Left lobe of liver (tissue), 2 donors: ENCODE measurements at regions not wholly inside any gene's neighbourhood (a gene's known extent, or its start where the extent isn't known, plus 50 kb on each side); places are given as distances from the start of the nearest gene placed in this dataset.

Experiments used
- ATAC-seq: fragments of 200-7000 bp; cut with Tn5 transposase; one replicate; pipeline ENCODE4 v1.9.1; 2020; ENCODE audit warnings: mild to moderate bottlenecking, moderate library complexity
- DNase-seq: peaks from one replicate; pipeline ENCODE4 v3.0.0-alpha.2; 2020; ENCODE audit warnings: low spot score
- donor health status: DM: no; HTN: no; CAD: no; lungs with moderate emphysema.
- donor health status: DM: no; HTN: yes; CAD: no.

DNA sequence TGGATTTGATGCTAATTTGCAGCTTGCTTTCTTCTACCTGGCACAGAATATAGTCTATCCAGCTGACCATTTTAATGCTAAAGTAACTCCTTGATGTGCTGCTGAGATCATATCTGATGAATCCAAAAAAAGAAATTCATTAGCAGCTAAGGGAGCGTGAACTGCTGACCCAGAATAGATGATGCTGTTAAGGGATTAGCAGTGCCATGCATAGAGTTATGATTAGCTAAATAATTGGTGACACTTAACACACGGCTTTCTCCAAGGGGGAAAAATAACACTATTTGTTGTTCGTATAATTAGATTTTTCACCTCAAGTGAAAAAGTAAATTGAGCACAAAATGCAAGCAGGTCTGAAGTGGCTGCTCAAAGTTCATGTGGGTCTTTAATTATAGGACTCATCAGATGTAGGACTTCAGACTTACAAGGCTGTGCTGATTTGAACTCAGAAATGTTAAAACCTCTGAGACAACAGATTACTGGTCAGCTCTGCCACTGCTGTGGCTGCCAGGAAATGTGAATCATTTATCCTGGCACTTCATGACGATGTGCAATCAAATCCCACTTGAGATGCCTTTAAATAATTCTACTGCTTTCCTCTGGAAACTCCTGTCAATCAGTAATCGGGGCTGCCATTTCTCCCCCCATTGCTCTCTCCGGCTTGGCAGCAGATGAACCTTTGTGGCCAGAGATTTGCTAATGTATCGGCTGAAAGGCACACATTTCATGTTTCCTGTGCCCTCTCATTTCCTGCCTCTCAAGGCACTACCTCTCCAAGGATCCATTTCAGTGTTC, 291.6 kb upstream of the C9orf72 start:
- peak; percentile 91 for ATAC-seq
- peak; percentile 68 for DNase-seq

DNA sequence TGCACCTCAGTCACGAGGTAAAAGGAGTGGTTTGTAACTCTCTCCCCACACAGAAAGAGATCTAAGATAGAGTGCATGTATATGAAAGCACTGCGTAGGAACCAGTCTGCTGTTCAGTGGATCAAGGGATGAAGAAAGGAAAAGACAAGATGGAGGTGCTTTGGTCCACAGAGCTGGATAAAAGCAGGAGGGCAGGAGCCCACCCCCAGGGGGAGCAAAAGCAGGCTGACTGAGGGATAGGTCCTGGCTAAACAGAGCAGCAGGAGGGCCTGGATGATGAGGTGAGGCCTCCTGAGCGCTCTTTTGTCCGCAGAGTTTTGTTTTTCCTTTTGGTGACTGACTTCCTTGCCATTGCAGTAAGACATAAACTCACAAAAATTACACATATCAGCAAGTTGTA, 293.5 kb upstream of the C9orf72 start:
- no peak for ATAC-seq
- DNase-seq, result no peak

DNA sequence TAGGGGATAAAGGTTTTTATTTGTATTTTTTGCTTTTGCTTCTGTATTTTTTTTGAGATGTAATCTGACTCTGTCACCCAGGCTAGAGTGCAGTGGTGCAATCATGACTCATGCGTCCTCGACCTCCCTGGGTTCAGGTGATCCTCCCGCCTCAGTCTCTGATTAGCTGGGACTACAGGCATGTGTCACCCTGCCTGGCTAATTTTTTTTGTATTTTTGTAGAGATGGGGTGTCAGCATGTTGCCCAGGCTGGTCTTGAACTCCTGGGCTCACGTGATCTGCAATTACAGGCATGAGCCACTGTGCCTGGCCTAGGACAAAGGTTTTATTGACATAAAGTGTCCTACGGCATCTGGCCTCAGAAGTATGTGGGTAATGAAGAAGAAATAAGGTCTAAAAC, 297.1 kb upstream of the C9orf72 start:
- ATAC-seq (peak; percentile 93), DNase-seq (peak; percentile 71)

DNA sequence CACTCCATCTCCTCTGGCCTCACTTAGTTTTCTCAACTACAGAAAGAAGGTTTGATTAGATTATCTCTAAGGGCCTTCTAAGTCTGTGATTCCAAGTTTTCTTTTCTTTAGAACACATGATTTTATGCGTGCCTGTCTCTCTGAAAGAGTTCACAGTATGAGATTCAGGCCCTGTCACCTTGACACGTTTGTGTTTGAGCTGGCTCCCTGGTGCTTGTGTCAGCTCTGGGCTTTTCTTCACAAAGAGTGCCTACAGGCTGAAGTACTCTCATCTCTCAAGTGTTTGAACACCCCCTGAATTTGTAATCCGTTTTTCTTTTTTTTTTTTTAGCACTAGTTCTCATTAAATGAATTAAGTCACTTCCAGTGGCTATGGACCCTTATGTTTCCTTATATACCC, 306.9 kb upstream of the C9orf72 start:
- no peak for DNase-seq
- ATAC-seq, result no peak

DNA sequence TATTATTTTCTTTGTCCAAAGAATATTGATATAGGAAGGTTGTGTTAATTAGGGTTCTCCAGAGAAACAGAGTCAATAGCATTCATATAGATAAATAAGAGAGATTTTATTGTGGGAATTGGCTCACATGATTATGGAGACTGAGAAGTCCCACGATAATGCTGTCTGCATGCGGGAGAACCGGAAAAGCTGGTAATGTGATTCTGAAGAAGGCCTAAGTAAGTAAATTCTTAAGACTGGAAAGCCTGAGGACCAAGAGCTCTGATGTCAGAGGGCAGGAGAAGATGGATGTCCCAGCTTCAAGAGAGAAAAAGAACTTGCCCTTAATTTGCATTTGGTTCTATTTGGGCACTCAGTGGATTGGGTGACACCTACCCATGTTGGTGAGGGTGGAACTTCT, 307.4 kb upstream of the C9orf72 start:
- ATAC-seq, result no peak

DNA sequence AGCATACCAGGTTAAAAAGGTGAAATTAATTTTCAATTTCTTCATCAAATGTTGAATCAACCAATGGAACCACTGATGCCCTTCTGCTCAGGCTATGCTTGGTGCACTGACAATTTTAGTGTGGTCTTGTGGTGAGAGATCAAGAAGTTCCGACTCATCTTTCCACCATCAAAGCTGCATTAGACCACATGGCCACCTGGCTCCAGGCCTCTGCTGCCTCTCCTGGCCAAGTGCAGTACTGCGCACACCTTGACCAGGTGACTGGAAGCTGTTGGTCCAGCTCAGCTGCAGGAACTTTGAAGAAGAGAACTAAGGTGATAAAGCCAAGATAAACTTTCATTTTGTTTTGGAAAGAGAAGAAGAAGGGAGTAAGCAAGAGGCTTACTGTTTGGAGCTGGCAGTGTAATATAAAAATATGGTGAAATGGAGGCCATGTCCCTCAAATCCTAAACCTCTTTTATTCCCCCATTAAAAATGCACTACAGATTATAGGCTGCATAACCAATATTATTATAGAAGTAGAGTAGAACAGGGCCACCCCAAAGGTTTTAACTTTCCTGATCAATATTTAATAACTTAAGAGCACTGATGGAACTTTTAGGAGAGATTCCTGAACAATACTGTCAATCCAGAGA, 315.5 kb upstream of the C9orf72 start:
- ATAC-seq, result peak; percentile 94
- DNase-seq, result peak; percentile 61

More for the DNA sequence above, 307.4 kb upstream of the C9orf72 start:
- DNase-seq, result no peak

DNA sequence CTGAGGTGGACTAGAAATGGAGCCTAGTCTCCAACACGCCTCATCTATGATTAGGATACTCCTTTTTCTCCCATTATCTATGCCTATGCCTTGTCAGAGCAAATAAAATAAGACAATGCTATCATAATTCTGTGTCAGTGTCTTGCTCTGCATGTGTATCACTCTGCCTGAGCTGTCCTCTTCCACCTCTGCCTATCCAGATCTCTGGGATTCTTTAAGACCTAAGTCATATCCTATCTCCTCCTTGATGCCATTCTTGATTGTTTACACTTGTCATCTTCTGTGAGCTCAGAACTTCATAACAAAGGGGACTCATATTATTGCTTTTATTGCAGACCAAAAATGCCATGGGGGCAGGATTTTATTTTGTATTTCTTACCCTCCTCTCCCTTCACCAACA, 351.2 kb upstream of the C9orf72 start:
- ATAC-seq, result no peak
- no peak for DNase-seq

DNA sequence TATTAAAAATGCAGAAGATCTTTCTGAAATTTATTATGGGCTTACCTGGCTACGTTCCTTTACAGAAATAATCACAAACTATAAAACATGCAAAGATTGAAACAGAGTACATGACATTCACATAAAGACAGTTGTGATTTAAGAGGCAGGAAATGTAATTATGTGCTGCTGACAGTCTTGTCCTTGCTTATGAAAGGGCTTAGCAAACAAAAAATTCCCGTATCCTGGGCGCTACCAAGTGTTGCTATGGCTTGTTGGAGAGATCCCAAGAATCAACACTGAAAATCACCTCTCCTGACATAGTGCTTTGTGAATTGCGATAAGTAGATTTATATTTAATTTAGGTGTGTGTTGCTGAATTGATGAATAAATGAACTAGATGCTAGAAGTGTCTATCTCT, 352.5 kb upstream of the C9orf72 start:
- no peak for DNase-seq
- ATAC-seq, result no peak

DNA sequence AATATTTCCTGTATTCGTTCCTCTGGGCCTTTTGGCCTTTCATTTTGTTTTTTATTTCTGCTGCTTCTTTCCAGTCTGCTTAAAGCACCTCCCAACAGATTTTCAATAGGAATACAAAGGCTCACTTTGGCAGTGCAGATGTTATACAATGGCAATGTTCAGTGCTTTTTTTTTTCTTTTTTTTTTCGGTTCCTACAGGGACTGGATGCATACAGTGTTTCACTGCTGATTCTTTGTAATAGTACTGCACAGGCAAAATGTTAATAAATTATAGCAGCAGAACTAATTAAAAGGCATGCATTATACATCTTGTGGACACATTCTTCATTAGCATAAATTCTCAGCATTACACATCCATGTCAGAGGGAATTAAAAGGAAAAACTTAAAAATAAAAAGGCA, 356.6 kb upstream of the C9orf72 start:
- DNase-seq (no peak), ATAC-seq (no peak)

DNA sequence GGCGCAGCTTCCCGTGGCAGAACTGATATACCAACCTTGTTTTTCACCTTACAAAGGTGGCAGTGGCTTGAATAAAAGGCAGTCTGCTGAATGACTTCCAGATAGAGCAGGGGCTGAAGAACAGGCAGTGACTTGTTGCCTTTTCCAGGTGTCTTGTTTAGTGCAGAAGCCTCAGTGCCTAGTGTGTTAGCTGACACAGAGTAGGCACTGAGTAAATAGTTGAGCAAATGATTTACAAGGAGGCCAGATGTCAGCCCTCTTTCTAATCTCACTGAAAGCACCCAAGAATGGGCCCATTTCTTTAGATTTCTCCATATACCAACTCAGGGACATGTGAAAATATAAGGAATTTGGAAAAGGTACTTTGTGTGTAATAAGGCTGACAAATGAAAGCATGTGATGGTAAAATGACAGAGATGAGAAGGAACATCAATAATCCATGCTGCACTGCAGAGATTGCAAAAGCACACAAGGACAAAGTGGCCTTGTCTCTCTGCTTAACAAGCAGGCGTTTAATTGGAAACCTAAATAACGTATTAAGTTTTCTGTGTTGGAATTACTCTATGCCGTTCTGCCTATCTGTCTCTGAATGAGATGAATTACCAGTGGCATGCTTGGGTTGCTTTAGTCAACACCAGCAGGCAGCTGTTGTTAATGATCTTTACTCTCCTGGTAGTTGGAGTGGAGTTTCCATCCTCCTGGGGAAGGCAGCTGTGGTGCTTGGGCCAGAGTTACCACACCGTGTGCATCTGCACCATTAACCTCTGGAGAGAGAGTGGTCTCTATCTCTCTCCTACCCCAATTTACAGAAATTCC, 360.1 kb upstream of the C9orf72 start:
- peak; percentile 40 for ATAC-seq
- no peak for DNase-seq

DNA sequence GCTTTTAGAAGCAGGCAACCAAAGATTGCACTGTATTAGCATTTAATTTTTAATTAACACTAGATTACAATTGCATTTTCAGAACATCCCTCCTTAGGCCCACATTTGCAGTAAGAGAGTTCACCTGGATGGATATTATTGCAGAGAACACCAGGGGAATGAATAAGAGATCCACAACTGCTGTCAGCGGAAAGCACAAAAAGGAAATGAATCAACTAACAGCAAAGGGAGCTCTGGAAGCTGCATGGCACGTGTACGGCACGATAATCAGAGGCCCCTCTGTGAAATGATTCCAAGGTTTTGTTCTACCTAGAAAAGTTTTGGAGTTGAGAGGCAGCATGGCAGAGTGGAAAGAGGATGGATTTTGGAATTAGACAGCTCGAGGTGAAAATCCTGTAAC, 361.2 kb upstream of the C9orf72 start:
- DNase-seq (no peak), ATAC-seq (no peak)

DNA sequence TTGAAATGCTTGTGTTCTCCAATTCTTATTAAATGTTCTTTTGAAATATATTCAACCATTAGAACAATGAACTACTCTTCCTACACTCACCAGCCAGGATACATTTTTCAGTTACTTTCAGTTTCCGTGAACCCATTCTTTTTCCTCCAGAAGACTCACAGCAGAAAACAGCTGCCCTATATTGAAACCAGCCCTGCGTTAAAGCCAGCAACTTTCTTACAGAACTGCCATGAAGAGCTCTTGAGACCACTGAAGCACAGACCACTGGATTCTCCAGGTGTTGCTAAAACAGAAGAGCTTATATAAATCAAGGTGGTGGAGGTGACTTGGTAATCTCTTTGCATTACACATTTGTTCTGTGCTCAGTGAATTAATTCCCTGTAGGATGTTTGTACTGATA, 365.9 kb upstream of the C9orf72 start:
- no peak for DNase-seq
- ATAC-seq, result no peak

DNA sequence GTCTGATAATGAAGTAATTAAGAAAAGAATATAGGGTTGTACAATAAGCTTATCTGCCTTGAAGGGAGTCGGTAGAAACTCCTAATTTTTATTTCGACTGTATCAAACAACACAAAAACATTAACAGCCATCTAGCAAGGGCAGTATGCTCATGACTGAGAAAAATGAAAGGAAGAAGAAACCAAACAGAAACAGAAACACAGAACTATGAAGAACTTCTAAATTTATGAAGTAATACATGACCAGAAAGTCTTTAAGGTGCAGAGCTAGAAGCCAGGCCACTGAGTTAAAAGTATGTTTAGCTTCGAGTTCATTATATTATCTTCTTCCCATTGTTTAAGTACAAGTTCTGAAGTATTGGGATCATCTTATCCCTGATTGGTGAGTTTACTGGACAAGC, 367.3 kb upstream of the C9orf72 start:
- no peak for DNase-seq
- ATAC-seq, result no peak

DNA sequence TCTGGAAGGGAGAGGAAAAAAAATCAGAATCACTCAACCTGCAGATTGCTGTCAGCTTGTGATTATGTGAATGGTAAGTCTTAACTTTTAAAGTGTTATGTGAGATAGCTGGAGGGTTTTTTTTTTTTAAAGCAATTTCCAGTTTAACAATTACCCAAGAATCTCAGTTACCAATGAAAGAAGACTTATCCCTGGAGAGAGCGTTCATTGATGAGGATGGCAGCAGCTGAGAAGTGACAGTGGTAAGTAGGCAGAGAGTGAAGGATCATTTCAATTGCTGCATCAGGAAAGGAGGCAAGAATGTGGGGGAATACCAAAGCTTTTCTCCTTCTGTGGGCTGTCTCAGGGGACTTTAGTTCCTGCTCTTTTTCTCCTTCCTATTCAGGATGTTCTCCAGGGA, 370.2 kb upstream of the C9orf72 start:
- ATAC-seq, result no peak
- DNase-seq, result no peak

DNA sequence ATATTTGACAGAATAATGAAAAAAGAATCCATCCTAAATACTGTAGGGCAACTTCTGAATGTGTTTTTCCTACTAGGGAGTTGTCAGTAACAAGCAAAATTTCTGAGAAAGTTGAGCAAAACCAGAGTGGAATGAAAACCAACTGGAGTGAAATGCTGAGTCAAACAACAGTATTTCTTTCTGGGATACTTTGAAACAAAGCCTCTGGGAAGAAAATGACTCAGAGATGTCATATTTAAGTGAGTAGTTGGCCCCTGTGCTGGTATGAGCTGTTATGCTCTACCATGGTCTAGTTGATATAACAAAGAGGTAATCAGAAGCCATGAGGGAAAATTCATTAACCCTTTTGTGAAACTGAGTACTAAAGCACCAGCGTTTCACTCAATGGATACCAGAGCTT, 372.1 kb upstream of the C9orf72 start:
- no peak for DNase-seq
- no peak for ATAC-seq

DNA sequence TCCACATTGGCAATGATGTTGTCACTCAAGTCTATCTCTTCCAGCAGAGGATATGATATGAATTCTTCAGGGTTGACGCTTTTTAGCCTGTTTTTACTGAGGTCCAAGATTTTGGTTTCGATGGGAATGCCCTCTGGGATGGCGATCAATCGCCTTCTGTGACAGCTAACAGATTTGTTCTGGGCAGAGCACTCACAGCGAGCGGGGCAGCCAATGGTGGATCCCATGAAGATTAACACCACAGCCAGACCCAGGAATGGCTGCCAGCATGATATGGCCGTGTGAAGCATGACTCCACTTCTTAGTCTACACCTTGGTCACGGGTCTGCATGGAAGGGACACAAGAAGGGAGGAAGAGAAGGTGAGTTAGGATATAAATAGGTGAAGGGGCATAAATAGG, 377.1 kb upstream of the C9orf72 start:
- no peak for DNase-seq

DNA sequence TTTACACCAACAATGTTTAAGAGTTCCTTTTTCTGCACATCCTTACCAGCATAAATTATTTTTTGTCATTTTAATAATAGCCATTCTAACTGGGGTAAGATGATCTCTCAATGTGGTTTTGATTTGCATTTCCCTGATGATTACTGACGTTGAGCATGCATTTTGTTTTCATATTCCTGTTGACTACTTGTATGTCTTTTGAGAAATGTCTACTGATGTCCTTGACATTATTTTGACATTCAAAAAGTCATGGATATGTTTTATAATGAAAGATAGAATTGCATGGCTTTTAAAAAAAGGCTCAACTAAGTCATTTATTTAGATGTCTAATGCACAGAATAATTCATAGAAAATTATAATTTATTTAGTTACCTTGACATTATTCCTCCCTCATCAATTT, 381.6 kb upstream of the C9orf72 start:
- DNase-seq, result no peak
- no peak for ATAC-seq

More for the DNA sequence above, 377.1 kb upstream of the C9orf72 start:
- ATAC-seq, result no peak

DNA sequence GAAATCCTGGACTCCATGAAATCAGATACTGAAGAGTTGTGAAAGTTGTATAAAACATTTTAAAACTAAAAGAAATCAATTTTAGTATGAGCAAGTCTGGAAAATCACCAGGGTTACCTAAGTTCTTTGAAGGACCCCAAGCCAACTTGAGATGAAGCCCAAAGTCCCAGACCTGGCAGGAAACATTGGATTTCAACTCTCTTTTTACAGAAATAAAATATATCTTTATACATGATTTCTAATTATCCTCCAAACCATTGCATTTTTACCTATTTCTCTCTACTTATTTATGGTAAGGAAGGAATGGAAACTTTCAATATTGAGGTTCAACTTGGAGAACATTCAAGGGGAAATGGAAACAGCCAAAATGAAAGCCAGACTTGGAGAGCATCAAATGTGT, 390.6 kb upstream of the C9orf72 start:
- DNase-seq, result no peak
- ATAC-seq, result no peak

DNA sequence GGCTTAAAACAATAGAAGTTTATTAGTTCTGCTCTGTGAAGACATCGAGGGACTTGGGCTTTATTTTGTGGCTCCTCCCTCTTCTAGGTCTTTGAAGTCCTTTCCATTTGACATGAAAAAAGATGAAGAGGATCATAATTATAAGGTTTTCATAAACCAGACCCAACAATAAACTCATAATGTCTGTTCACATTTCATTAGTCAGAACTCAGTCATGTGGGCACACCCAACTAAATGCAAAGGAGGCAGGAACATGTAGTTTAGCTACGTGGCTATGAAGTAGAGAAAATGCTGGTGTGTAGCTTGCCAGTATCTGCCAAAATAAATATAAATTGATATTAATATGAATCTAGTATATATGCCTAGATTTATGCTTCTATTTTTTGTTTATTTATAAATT, 393.9 kb upstream of the C9orf72 start:
- no peak for ATAC-seq

DNA sequence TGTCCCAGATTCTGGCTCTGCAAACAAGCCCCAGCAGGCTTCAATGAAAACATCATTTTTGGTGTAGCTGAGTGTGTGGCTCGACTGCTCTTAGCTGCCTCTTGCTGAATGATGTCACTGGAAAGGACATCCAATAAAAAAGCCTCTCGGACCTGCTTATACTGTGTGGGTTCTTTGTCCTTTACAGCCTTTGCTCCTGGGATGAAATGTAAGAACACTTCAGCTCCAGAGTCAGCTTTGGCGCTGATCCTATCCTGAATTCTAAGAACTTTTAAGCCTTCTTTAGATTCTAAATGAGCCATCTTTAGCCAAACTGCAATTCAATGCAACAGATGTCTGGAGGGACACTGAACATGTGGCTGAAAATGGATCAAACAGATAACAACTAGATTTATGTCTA, 404.6 kb upstream of the C9orf72 start:
- no peak for DNase-seq
- ATAC-seq, result no peak

More for the DNA sequence above, 393.9 kb upstream of the C9orf72 start:
- no peak for DNase-seq

DNA sequence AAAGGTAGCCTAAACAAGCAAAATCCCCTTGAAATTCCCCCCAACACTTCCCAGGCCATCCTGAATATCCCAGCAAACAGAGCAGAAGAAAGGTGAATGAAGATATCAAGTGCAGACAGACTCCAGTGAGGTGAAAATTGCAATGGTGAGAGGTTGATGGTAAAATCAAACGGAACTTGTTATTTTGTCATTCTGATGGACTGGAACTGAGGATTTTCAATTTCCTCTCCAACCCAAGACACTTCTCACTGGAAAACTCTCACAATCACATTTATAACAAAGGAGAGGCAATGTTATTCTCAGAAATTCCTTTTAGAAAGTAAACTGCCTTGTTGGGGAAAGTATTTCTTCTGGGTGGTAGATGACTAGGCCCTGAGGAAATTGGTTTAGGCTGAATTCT, 412.4 kb upstream of the C9orf72 start:
- ATAC-seq (no peak), DNase-seq (no peak)

DNA sequence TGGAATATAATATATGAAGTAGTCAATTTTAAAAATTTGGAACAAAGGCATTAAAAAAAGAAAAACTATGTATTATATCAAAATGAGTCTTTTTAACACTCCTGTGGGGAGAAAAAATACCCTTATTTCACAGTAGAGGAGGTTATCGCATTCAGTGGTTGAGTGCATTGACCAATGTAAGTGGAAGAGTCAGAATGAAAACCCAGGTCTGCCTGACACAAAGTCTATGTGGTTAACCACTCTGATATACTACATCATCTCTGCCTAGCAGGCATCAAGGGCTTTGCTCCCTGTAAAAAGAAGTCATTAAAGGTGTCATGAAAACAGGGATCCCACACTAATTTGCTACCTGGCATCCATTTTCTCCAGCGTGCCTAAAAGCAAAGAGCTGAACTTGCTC, 417.2 kb upstream of the C9orf72 start:
- ATAC-seq (no peak), DNase-seq (no peak)
